CD14-positive monocyte (primary cell): ENCODE measurements at regions not wholly inside any gene's neighbourhood (a gene's known extent, or its start where the extent isn't known, plus 50 kb on each side); places are given as distances from the start of the nearest gene placed in this dataset.

ENCODE experiments used
- DNase-seq, 3 donors: peaks; one replicate each; pipeline ENCODE4 v3.0.0-alpha.2; 2011 to 2022
- H2AFZ ChIP-seq: 2 replicates; pipeline ENCODE4 v1.6.0; 2012; ENCODE audit warnings: mild to moderate bottlenecking, low read depth, low read length, inconsistent platforms; ENCODE audit not compliant: insufficient read depth, poor library complexity, severe bottlenecking
- H3K27ac ChIP-seq, 2 donors: 1 replicate in 1 of 2; 2 replicates in 1 of 2; pipeline ENCODE4 v1.5.1; 2012 to 2013; ENCODE audit warnings: low read length in 2 of 2, control low read depth in 1 of 2, inconsistent platforms in 1 of 2, low read depth in 1 of 2, mild to moderate bottlenecking in 1 of 2
- H3K27me3 ChIP-seq, 2 donors: one replicate each; pipeline versions ENCODE4 v1.6.0 to v1.6.1; 2011 to 2013; ENCODE audit warnings: low read length in 2 of 2; ENCODE audit not compliant: control insufficient read depth in 2 of 2, insufficient read depth in 2 of 2
- H3K36me3 ChIP-seq, 2 donors: replicated peaks in 1 of 2; 1 replicate in 1 of 2; 2 replicates in 1 of 2; pipeline versions ENCODE4 v1.5.1 to v1.6.1; 2012 to 2013; ENCODE audit warnings: low read length in 2 of 2, control low read depth in 1 of 2, inconsistent platforms in 1 of 2, mild to moderate bottlenecking in 1 of 2; ENCODE audit not compliant: insufficient read depth in 2 of 2, control insufficient read depth in 1 of 2
- H3K4me1 ChIP-seq, 2 donors: 1 replicate in 1 of 2; 2 replicates in 1 of 2; pipeline versions ENCODE4 v1.5.1 to v1.6.1; 2012 to 2013; ENCODE audit warnings: low read length in 2 of 2, control low read depth in 1 of 2, inconsistent platforms in 1 of 2, mild to moderate bottlenecking in 1 of 2, moderate library complexity in 1 of 2; ENCODE audit not compliant: insufficient read depth in 2 of 2, control insufficient read depth in 1 of 2
- H3K4me2 ChIP-seq: replicated peaks from 2 replicates; pipeline ENCODE3; 2012; ENCODE audit warnings: low read length, moderate library complexity, mild to moderate bottlenecking; ENCODE audit not compliant: poor library complexity, severe bottlenecking; ENCODE audit errors: extremely low read depth
- H3K4me3 ChIP-seq, 3 experiments: fragments of 200-600 bp in 1 of 3; sonication (generic) in 1 of 3; replicated peaks in 1 of 3; 1 replicate in 2 of 3; 2 replicates in 1 of 3; pipeline ENCODE4 v1.5.1; 2011 to 2013; ENCODE audit warnings: low read length in 3 of 3, mild to moderate bottlenecking in 3 of 3, control low read depth in 2 of 3, low read depth in 2 of 3, inconsistent platforms in 1 of 3, moderate library complexity in 1 of 3
- H3K79me2 ChIP-seq: 2 replicates; pipeline ENCODE4 v1.6.0; 2012; ENCODE audit warnings: mild to moderate bottlenecking, control low read depth, inconsistent platforms, low read length, moderate library complexity; ENCODE audit not compliant: insufficient read depth
- H3K9ac ChIP-seq: 2 replicates; pipeline ENCODE4 v1.6.0; 2017; ENCODE audit warnings: low read length, mild to moderate bottlenecking; ENCODE audit not compliant: insufficient read depth, poor library complexity, severe bottlenecking
- H3K9me3 ChIP-seq, 2 donors: replicated peaks in 1 of 2; 1 replicate in 1 of 2; 2 replicates in 1 of 2; pipeline versions ENCODE4 v1.5.1 to v1.6.1; 2012 to 2013; ENCODE audit warnings: low read length in 2 of 2, control low read depth in 1 of 2; ENCODE audit not compliant: control insufficient read depth in 1 of 2, insufficient read depth in 1 of 2
- H4K20me1 ChIP-seq: 2 replicates; pipeline ENCODE4 v1.6.0; 2012; ENCODE audit warnings: mild to moderate bottlenecking, low read length, control low read depth, moderate library complexity; ENCODE audit not compliant: insufficient read depth
- H3K27ac Mint-ChIP-seq, 7 donors: one replicate each; pipeline ENCODE4 v1.8.0; 2020; ENCODE audit warnings: mild to moderate bottlenecking in 7 of 7, mixed read lengths in 7 of 7, moderate library complexity in 6 of 7, inconsistent platforms in 2 of 7
- H3K27me3 Mint-ChIP-seq, 3 donors: one replicate each; pipeline ENCODE4 v1.8.0; 2021 to 2022; ENCODE audit warnings: low read depth in 3 of 3, mild to moderate bottlenecking in 3 of 3, mixed read lengths in 3 of 3, moderate library complexity in 3 of 3, inconsistent platforms in 1 of 3
- H3K36me3 Mint-ChIP-seq, 2 donors: one replicate each; pipeline ENCODE4 v1.8.0; 2020; ENCODE audit warnings: mixed read lengths in 2 of 2, inconsistent platforms in 1 of 2, mild to moderate bottlenecking in 1 of 2
- H3K4me1 Mint-ChIP-seq: one replicate; pipeline ENCODE4 v1.8.0; 2020; ENCODE audit warnings: mild to moderate bottlenecking, mixed read lengths
- H3K4me3 Mint-ChIP-seq, 2 donors: one replicate each; pipeline ENCODE4 v1.8.0; 2020; ENCODE audit warnings: mild to moderate bottlenecking in 2 of 2, mixed read lengths in 2 of 2, moderate library complexity in 1 of 2
- H3K9me3 Mint-ChIP-seq, 7 donors: one replicate each; pipeline ENCODE4 v1.8.0; 2020 to 2022; ENCODE audit warnings: mixed read lengths in 7 of 7, mild to moderate bottlenecking in 6 of 7, moderate library complexity in 6 of 7, inconsistent platforms in 2 of 7
- WGBS: methylation state at CpG from one replicate; pipeline ENCODE4 v1.1.5; 2013; ENCODE audit warnings: missing lambda C conversion rate; ENCODE audit not compliant: insufficient coverage; 5-methylcytosine and 5-hydroxymethylcytosine counted together
- intact Hi-C, 2 donors: fragments of 100-400 bp; cut with micrococcal nuclease; formaldehyde crosslinking; loops; one replicate each; pipeline versions ENCODE4 v1.15.0 to v1.15.1; 2023
- TF ChIP-seq, protein P1 (sequence below): fragments of 200-600 bp; IDR thresholded peaks from one replicate; pipeline ENCODE4 v1.8.0; 2022; ENCODE audit warnings: antibody characterized with exemption, mild to moderate bottlenecking

- TF ChIP-seq, protein P1, sequence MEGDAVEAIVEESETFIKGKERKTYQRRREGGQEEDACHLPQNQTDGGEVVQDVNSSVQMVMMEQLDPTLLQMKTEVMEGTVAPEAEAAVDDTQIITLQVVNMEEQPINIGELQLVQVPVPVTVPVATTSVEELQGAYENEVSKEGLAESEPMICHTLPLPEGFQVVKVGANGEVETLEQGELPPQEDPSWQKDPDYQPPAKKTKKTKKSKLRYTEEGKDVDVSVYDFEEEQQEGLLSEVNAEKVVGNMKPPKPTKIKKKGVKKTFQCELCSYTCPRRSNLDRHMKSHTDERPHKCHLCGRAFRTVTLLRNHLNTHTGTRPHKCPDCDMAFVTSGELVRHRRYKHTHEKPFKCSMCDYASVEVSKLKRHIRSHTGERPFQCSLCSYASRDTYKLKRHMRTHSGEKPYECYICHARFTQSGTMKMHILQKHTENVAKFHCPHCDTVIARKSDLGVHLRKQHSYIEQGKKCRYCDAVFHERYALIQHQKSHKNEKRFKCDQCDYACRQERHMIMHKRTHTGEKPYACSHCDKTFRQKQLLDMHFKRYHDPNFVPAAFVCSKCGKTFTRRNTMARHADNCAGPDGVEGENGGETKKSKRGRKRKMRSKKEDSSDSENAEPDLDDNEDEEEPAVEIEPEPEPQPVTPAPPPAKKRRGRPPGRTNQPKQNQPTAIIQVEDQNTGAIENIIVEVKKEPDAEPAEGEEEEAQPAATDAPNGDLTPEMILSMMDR, result no peak
- 100% methylated on average over 2 of the region's 4 CpGs for whole genome bisulfite sequencing
- peaks cover 0 to 3% (median 0%) of the 10 kb centered on the region in 7 donors for H3K9me3 Mint-ChIP-seq
Measured at GRCh38 chr14:34065690-34066391, 115.0 kb upstream of the EGLN3 start.

GRCh38 chr14:34065236-34065635 is 114.4 kb upstream of the EGLN3 start:
- Mint-ChIP-seq H3K36me3 (peaks cover 0 to 5% of the 10 kb centered on the region in 2 donors), H3K27me3 (peaks cover 10 to 15% (median 14%) of the 10 kb centered on the region in 3 donors), H3K4me3 (no peak overlapping the region), H3K27ac (no peak overlapping the region), H3K9me3 (peaks cover 0 to 4% (median 0%) of the 10 kb centered on the region in 7 donors), H3K4me1 (peaks cover 8% of the 10 kb centered on the region)
- Histone ChIP-seq H3K9me3 (no peaks in the 10 kb centered on the region), H3K4me3 (no peak overlapping the region), H3K79me2 (no peaks in the 10 kb centered on the region), H4K20me1 (no peaks in the 10 kb centered on the region), H3K27me3 (peaks cover 0 to 10% of the 10 kb centered on the region in 2 donors), H3K36me3 (no peaks in the 10 kb centered on the region), H3K4me1 (peaks cover 5 to 8% of the 10 kb centered on the region in 2 donors), H3K9ac (no peak overlapping the region), H2AFZ (no peak overlapping the region), H3K27ac (no peak overlapping the region), H3K4me2 (no peak overlapping the region)
- WGBS, result 90% methylated on average over 2 of the region's 4 CpGs
- no peak for DNase-seq
- TF ChIP-seq, protein P1, result no peak
- intact Hi-C loops, result no loop called here

More at GRCh38 chr14:34065690-34066391, 115.0 kb upstream of the EGLN3 start:
- Mint-ChIP-seq H3K27ac (no peak overlapping the region), H3K36me3 (peaks cover 0 to 4% of the 10 kb centered on the region in 2 donors), H3K4me1 (peaks cover 3% of the 10 kb centered on the region), H3K27me3 (peaks cover 10 to 13% (median 10%) of the 10 kb centered on the region in 3 donors), H3K4me3 (no peak overlapping the region)
- H3K4me1 ChIP-seq, result peaks cover 2% of the 10 kb centered on the region in 2 donors
- no peak for DNase-seq
- no peaks in the 10 kb centered on the region for H3K79me2 ChIP-seq
- H3K27me3 ChIP-seq, result peaks cover 0 to 9% of the 10 kb centered on the region in 2 donors
- no peak overlapping the region for H3K4me2 ChIP-seq
- H3K27ac ChIP-seq, result no peak overlapping the region
- no peak overlapping the region for H3K9ac ChIP-seq
- intact Hi-C loops, result no loop called here
- no peak overlapping the region for H3K4me3 ChIP-seq
- no peak overlapping the region for H2AFZ ChIP-seq
- H3K9me3 ChIP-seq, result no peaks in the 10 kb centered on the region
- H3K36me3 ChIP-seq, result no peaks in the 10 kb centered on the region
- H4K20me1 ChIP-seq, result no peaks in the 10 kb centered on the region
